COLO668 (cell line): ENCODE measurements at regions not wholly inside any gene's neighbourhood (a gene's known extent, or its start where the extent isn't known, plus 50 kb on each side); places are given as distances from the start of the nearest gene placed in this dataset.
A peak's percentile ranks its signal among the peaks of the same experiment; 100 is the strongest.

Experiments
- DNase-seq: peaks from one replicate; lab custom pipeline; 2025; ENCODE audit not compliant: unreplicated experiment; lab: John Stamatoyannopoulos, UW

GRCh38 chr11:116104498-116105174, 600.4 kb upstream of the CADM1 start:
- no peak for DNase-seq

- no peak for DNase-seq
These were observed 597.7 kb upstream of the CADM1 start for GRCh38 chr11:116101902-116102301.

DNA sequence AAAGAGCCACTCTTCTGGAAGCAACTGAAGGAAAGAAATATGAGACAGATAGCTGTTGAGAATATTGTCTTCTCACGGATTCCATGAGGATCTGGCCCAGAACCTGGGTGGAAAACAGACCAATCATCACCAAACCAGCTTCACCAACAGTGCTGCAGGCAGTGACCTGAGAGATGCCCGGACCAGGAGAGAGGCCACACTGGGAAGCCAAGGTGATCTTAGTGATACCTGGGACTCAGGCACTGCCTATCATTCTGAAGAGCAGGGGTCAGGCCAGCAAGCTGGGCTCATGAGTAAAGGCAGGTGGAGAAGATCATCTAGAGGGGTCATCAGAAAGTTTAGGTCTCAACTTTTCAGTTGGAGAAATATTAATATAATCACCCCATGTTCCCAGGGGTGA, 595.8 kb upstream of the CADM1 start:
- DNase-seq, result no peak

GRCh38 chr11:116099541-116099940, 595.3 kb upstream of the CADM1 start:
- DNase-seq, result no peak

GRCh38 chr11:116096272-116096995, 592.2 kb upstream of the CADM1 start:
- no peak for DNase-seq

- DNase-seq, result no peak
These were observed 589.5 kb upstream of the CADM1 start for GRCh38 chr11:116093481-116094270.

GRCh38 chr11:116093065-116093464, 588.9 kb upstream of the CADM1 start:
- no peak for DNase-seq

GRCh38 chr11:116086426-116086825, 582.2 kb upstream of the CADM1 start:
- DNase-seq, result peak; percentile 42

- no peak for DNase-seq
These were observed 580.9 kb upstream of the CADM1 start for GRCh38 chr11:116085031-116085635.

DNA sequence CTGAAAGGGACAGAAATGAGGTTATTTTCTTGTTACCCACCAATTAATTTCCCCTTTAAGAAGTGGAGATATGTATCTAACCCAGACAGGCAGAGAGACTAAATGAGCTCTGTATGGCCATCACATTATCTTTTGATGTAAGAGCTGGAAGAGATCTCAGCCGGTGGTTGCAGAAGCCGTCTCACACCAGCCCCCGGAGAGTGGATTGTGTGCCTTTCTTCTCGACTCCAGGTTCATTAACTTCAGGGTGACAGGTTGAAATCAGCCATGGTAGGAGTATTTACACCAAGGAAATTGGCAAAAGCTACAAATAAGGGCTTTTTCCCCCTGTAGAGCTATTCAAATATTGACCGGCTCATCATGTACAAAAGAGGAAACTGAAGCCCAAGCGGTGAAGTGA, 580.3 kb upstream of the CADM1 start:
- no peak for DNase-seq

- no peak for DNase-seq
These were observed 578.0 kb upstream of the CADM1 start for GRCh38 chr11:116082256-116082655.

- no peak for DNase-seq
These were observed 575.4 kb upstream of the CADM1 start for GRCh38 chr11:116079580-116079979.

DNA sequence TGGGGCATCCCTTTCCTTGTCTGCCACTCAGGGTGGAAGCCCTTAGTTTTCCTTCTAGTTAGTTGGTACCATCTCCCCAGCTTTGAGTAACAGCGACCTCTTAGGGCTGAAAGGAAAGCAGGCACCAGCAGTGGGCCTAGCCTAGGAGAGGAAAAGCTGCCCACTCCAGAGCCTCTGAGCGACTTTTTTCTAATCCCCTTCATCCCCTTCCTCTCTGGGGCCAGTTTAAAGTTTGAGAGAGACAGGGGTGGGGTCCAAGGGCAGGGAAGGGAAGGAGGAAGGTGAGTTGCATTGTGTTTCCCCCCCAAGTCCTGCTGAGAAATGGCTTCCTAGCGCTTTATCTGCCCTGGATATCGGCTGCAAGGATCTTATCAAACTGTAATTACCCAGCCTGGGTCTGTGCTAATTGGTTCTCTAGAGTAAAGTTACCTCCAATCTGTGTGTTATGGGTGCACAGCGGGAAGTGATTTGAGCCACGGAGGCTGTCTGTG, 573.9 kb upstream of the CADM1 start:
- peak; percentile 25 for DNase-seq

- DNase-seq, result no peak
These were observed 572.9 kb upstream of the CADM1 start for GRCh38 chr11:116077092-116077491.

DNA sequence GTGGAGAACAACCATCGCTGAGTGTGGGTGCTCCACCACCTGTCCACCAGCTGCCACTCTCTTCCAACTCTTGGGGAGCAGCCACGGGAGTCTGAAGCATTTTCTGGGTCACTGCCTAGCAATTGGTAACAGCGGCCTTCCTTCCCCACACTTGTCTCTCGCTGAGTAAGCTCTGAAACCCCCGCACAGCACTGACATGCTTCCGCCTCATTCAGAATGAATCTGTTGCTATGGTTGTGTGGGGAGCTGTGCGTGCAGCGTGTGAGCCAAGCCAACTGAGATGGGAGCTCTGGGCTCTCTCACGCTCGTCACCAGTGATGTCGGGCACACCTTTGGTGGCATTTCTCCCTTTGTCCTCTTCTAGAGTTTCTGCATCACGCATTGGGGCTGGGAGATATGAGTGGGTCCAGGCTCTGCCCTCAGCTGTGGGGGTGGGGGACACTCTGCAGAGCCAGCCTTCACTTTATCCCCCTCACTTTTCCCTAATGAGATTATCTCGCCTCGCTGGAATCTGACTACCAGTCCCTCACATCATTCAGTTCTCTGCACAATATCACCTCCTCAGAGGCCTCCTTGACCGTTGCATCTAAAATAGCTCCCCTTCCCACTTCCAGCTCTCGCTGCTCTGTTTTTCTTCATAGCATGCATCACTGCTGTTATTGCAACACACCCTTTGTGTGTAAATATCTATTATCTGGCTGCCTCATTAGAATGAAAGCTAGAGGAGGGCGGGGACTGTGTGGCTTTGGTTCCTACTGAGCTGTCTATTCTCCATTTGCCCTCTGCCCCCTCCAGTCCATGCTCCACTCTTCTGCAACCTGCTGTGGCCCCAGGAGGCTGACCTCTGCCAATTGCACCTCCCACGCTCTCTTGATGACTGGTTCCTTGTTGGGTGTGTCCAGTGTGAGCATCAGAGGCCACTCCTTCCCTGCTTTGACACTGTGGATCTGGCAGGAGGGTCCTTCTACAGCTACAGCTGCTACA, 569.9 kb upstream of the CADM1 start:
- peak; percentile 13 for DNase-seq

DNA sequence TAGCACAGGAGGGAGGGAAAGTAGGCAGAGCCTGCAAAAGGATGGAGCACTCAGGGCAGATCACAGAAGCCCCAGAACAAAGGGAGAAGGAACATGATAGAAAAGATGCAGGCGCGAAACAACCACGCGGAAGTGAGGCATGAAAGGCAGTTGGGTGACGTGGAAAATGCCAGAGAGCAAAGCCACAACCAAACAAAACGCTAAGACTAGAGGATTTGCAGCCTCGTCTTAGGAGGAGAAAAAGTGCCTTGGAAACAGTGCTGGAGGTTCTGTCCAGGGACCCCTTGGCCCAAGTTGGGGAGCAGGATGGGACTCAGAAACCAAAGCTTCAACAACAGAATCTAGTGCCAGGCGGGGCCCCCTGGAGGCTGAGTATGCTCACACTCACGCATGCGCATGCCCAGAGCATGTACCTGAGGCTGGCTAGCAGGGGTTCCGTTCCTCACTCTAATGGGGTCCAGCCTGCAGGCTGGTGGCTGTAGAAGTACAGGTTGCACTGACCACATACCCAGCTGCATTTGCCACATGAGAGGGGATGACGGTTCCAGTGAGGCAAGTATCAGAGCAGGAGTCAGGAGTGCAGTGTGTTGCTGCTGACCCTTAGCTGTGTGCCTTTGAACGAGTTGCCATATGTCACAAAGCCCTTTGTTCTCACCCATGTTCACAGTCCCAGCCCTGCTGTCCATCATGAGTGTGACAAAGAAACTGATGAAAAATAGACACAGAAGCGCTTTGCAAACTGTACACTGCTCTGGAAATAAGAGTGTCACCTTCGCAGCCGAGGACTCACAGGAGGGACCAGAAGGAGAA, 568.6 kb upstream of the CADM1 start:
- DNase-seq, result peak; percentile 15

DNA sequence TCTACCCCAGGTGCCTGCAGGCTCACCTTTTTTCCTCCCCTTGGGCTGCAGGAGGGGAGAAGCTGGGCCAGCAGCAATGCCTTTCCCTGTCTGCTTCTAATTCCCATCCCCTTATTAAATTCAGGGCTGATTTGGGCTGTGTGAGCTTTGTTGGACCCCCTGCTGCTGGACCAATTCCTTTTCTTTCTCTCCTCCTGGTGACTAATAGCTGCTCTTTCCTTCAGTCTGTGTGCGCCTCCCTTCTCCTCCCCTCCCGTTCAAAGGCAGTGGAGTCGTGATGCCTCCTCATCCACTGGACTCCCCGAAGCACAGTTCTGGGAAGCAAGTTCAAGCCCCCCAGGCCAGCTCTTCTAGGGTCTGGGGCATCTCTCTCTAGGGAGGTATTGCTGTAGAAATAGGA, 567.9 kb upstream of the CADM1 start:
- no peak for DNase-seq

DNA sequence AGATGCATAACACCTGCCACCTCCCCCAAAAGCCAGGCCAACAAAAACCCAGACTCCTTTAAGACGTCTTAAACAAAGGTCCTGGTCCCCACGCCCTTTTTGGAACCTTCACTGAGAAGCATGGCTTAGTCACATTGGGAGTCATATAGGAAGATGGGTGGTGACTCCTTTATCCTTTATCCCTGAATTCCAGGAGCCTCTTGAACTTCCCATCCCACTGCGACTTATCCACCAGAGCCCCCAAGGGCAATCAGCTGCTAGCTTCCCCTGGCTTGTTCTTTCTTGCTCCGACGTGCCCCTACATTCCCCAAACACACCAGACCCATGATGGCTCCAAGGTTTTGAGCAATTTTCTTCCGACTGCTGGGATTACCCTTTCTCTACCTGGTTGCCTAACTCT, 567.0 kb upstream of the CADM1 start:
- DNase-seq, result no peak

GRCh38 chr11:116070520-116070919, 566.3 kb upstream of the CADM1 start:
- no peak for DNase-seq
